DND-41 (cell line): ENCODE measurements at regions not wholly inside any gene's neighbourhood (a gene's known extent, or its start where the extent isn't known, plus 50 kb on each side); places are given as distances from the start of the nearest gene placed in this dataset.

Experiments
- ATAC-seq: fragments of 200-7000 bp; cut with Tn5 transposase; 3 replicates; pipeline ENCODE4 v1.9.1; 2021; ENCODE audit warnings: low read depth; ENCODE audit not compliant: insufficient read depth
- DNase-seq: peaks from one replicate; pipeline ENCODE4 v3.0.0-alpha.2; 2020
- H2AFZ ChIP-seq: 2 replicates; pipeline ENCODE4 v1.6.0; 2012; ENCODE audit warnings: low read depth, low read length
- H3K27ac ChIP-seq: 2 replicates; pipeline ENCODE4 v1.5.1; 2012; ENCODE audit warnings: low read length, inconsistent platforms
- H3K27me3 ChIP-seq: fragments of 200-600 bp; sonication (generic); 2 replicates; pipeline ENCODE4 v1.6.0; 2012; ENCODE audit warnings: low read length, mild to moderate bottlenecking, inconsistent platforms; ENCODE audit not compliant: insufficient read depth, poor library complexity
- H3K36me3 ChIP-seq: 2 replicates; pipeline ENCODE4 v1.5.1; 2012; ENCODE audit warnings: low read length, inconsistent platforms; ENCODE audit not compliant: insufficient read depth
- H3K4me1 ChIP-seq: 2 replicates; pipeline ENCODE4 v1.5.1; 2012; ENCODE audit warnings: mild to moderate bottlenecking, low read length; ENCODE audit not compliant: insufficient read depth
- H3K4me2 ChIP-seq: 2 replicates; pipeline ENCODE4 v1.6.0; 2012; ENCODE audit warnings: mild to moderate bottlenecking, moderate library complexity, low read length, inconsistent platforms; ENCODE audit not compliant: insufficient read depth
- H3K4me3 ChIP-seq, 2 experiments: fragments of 200-600 bp in 1 of 2; shearing (Covaris generic) in 1 of 2; 2 replicates each; pipeline ENCODE4 v1.5.1; 2012 to 2016; ENCODE audit warnings: inconsistent platforms in 2 of 2, low read length in 2 of 2, mild to moderate bottlenecking in 2 of 2, low read depth in 1 of 2, moderate library complexity in 1 of 2
- H3K79me2 ChIP-seq: 2 replicates; pipeline ENCODE4 v1.6.0; 2012; ENCODE audit warnings: low read length, inconsistent platforms; ENCODE audit not compliant: insufficient read depth
- H3K9ac ChIP-seq: 2 replicates; pipeline ENCODE4 v1.6.0; 2012; ENCODE audit warnings: low read depth, mild to moderate bottlenecking, inconsistent platforms, low read length, moderate library complexity
- H3K9me3 ChIP-seq: 2 replicates; pipeline ENCODE4 v1.5.1; 2012; ENCODE audit warnings: low read length, moderate library complexity, mild to moderate bottlenecking, inconsistent platforms; ENCODE audit not compliant: insufficient read depth, severe bottlenecking
- H4K20me1 ChIP-seq: 2 replicates; pipeline ENCODE4 v1.6.0; 2012; ENCODE audit warnings: low read length; ENCODE audit not compliant: insufficient read depth
- EZH2 ChIP-seq: IDR thresholded peaks from 3 replicates; pipeline ENCODE4 v1.6.1; 2012; ENCODE audit warnings: borderline replicate concordance, low read depth, mild to moderate bottlenecking, moderate library complexity, low read length, inconsistent platforms; ENCODE audit not compliant: severe bottlenecking
- TF ChIP-seq, protein P1 (sequence below): IDR thresholded peaks from 2 replicates; pipeline ENCODE4 v1.5.1; 2012; ENCODE audit warnings: borderline replicate concordance, low read length, moderate library complexity, mild to moderate bottlenecking; ENCODE audit not compliant: poor library complexity, severe bottlenecking; ENCODE audit errors: extremely low read depth

DNA sequence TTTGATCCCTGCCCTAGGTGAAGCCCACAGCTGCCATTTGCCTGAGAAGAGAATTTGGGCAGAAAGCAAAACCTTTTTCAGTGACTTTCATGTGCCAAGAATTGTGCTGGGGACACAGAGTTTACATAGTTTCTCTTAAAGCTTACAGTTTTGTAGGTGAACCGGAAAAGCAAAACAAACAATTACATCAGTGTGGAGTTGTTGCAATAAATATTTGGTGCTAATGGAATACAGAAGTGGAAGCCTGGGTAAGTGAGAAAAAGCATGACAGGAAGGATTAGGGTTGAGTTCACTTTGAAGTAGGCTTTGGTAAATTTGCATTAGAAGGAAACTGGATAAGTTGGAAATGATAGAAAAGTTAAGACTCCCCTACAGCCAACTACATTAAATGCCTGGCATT, 82.7 kb downstream of the RASSF10 start:
- Histone ChIP-seq H3K27me3 (peaks cover 4% of the 10 kb centered on the region), H4K20me1 (no peaks in the 10 kb centered on the region), H3K9ac (no peak overlapping the region), H2AFZ (no peak overlapping the region), H3K27ac (no peak overlapping the region), H3K9me3 (no peaks in the 10 kb centered on the region), H3K4me3 (no peak overlapping the region), H3K4me1 (no peaks in the 10 kb centered on the region), H3K4me2 (no peak overlapping the region), H3K79me2 (no peaks in the 10 kb centered on the region), H3K36me3 (no peaks in the 10 kb centered on the region)
- no peak for ATAC-seq
- TF ChIP-seq, protein P1, sequence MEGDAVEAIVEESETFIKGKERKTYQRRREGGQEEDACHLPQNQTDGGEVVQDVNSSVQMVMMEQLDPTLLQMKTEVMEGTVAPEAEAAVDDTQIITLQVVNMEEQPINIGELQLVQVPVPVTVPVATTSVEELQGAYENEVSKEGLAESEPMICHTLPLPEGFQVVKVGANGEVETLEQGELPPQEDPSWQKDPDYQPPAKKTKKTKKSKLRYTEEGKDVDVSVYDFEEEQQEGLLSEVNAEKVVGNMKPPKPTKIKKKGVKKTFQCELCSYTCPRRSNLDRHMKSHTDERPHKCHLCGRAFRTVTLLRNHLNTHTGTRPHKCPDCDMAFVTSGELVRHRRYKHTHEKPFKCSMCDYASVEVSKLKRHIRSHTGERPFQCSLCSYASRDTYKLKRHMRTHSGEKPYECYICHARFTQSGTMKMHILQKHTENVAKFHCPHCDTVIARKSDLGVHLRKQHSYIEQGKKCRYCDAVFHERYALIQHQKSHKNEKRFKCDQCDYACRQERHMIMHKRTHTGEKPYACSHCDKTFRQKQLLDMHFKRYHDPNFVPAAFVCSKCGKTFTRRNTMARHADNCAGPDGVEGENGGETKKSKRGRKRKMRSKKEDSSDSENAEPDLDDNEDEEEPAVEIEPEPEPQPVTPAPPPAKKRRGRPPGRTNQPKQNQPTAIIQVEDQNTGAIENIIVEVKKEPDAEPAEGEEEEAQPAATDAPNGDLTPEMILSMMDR: no peak
- TF ChIP-seq EZH2: no peak
- DNase-seq: no peak

GRCh38 chr11:13094930-13095687, 86.0 kb downstream of the RASSF10 start:
- no peak for TF ChIP-seq EZH2
- TF ChIP-seq, protein P1: no peak
- Histone ChIP-seq H3K9me3 (no peaks in the 10 kb centered on the region), H3K27ac (no peak overlapping the region), H4K20me1 (no peaks in the 10 kb centered on the region), H3K4me2 (no peak overlapping the region), H3K9ac (no peak overlapping the region), H3K79me2 (no peaks in the 10 kb centered on the region), H3K27me3 (peaks cover 4% of the 10 kb centered on the region), H3K4me3 (no peak overlapping the region), H3K4me1 (no peaks in the 10 kb centered on the region), H3K36me3 (no peaks in the 10 kb centered on the region), H2AFZ (no peak overlapping the region)
- no peak for ATAC-seq
- no peak for DNase-seq

GRCh38 chr11:13098063-13098462, 88.9 kb downstream of the RASSF10 start:
- no peak overlapping the region for H3K4me2 ChIP-seq
- no peak overlapping the region for H2AFZ ChIP-seq
- no peak overlapping the region for H3K9ac ChIP-seq
- TF ChIP-seq, protein P1: no peak
- TF ChIP-seq EZH2: no peak
- DNase-seq (no peak), ATAC-seq (no peak)
- H4K20me1 ChIP-seq: no peaks in the 10 kb centered on the region
- no peak overlapping the region for H3K27ac ChIP-seq
- H3K79me2 ChIP-seq: no peaks in the 10 kb centered on the region
- no peaks in the 10 kb centered on the region for H3K36me3 ChIP-seq
- no peaks in the 10 kb centered on the region for H3K4me1 ChIP-seq
- H3K9me3 ChIP-seq: no peaks in the 10 kb centered on the region
- H3K4me3 ChIP-seq: no peak overlapping the region
- H3K27me3 ChIP-seq: peaks cover 4% of the 10 kb centered on the region
